ENCODE measurements at regions not wholly inside any gene's neighbourhood (a gene's known extent, or its start where the extent isn't known, plus 50 kb on each side); places are given as distances from the start of the nearest gene placed in this dataset.

DNA sequence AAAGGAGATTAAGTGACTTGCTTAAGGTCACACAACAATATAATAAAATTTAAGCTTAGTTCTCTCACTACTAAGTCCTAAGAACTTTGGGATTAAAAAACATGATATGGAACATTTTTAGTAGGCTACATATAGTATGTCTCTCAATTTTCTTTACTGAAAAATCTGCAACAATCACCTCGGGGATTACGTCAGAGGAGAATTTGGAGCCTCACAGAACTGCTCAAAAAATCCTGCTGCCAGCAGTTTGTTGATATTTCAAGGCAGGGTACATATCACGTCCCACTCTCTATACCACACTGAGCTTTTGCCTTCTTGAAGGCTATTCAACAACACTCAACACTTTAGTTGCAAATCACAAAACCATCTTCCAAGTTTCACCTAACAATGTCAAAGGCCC lies 561.6 kb upstream of the BTBD3 start:
- H3K9ac ChIP-seq (ENCODE audit: low read depth, low read length, poor library complexity, severe bottlenecking), result no peak overlapping the region
- H3K36me3 ChIP-seq (ENCODE audit: insufficient read depth, low read length), result no peaks in the 10 kb centered on the region
- H3K27me3 ChIP-seq (ENCODE audit: insufficient read depth, low read length, poor library complexity, severe bottlenecking), result no peaks in the 10 kb centered on the region
- no peak overlapping the region for H3K4me3 ChIP-seq (ENCODE audit: low read length, poor library complexity, severe bottlenecking)
- no peaks in the 10 kb centered on the region for H3K4me1 ChIP-seq (ENCODE audit: insufficient read depth, low read length, poor library complexity, severe bottlenecking)
- TF ChIP-seq EZH2phosphoT487 (IDR thresholded peaks at IDR 0.05; ENCODE audit: borderline replicate concordance), result no peak
- TF ChIP-seq, protein P1, sequence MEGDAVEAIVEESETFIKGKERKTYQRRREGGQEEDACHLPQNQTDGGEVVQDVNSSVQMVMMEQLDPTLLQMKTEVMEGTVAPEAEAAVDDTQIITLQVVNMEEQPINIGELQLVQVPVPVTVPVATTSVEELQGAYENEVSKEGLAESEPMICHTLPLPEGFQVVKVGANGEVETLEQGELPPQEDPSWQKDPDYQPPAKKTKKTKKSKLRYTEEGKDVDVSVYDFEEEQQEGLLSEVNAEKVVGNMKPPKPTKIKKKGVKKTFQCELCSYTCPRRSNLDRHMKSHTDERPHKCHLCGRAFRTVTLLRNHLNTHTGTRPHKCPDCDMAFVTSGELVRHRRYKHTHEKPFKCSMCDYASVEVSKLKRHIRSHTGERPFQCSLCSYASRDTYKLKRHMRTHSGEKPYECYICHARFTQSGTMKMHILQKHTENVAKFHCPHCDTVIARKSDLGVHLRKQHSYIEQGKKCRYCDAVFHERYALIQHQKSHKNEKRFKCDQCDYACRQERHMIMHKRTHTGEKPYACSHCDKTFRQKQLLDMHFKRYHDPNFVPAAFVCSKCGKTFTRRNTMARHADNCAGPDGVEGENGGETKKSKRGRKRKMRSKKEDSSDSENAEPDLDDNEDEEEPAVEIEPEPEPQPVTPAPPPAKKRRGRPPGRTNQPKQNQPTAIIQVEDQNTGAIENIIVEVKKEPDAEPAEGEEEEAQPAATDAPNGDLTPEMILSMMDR (conservative IDR thresholded peaks at IDR 0.05; ENCODE audit: low read length), result no peak
- no peaks in the 10 kb centered on the region for H3K79me2 ChIP-seq (ENCODE audit: insufficient read depth, low read length)
- H3K9me2 ChIP-seq (replicated peaks; ENCODE audit: low read depth, low read length), result no peaks in the 10 kb centered on the region
- H3F3A ChIP-seq (ENCODE audit: low read depth), result no peaks in the 10 kb centered on the region
- H2AFZ ChIP-seq (ENCODE audit: low read length), result no peak overlapping the region
- no peaks in the 10 kb centered on the region for H4K20me1 ChIP-seq (ENCODE audit: insufficient read depth, low read length, poor library complexity, severe bottlenecking)
- H3K9me3 ChIP-seq (ENCODE audit: insufficient read depth, low read depth, low read length), result 0 out of 2 replicates have a peak, but pooled peaks cover 4% of the 10 kb centered on the region
- H3K4me2 ChIP-seq (ENCODE audit: low read depth, low read length, poor library complexity, severe bottlenecking), result no peak overlapping the region

DNA sequence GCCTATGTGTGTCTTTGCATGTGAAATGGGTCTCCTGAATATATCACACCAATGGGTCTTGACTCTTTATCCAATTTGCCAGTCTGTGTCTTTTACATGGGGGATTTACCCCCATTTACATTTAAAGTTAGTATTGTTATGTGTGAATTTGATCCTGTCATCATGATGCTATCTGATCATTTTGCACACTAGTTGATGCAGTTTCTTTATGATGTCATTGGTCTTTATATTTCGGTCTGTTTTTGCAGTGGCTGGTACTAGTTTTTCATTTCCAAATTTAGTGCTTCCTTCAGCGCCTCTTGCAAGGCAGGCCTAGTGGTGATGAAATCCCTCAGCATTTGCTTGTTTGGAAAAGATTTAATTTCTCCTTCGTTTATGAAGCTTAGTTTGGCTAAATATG lies 555.2 kb upstream of the BTBD3 start:
- no peak overlapping the region for H3K9ac ChIP-seq (ENCODE audit: low read depth, low read length, poor library complexity, severe bottlenecking)
- no peaks in the 10 kb centered on the region for H3F3A ChIP-seq (ENCODE audit: low read depth)
- H2AFZ ChIP-seq (ENCODE audit: low read length), result no peak overlapping the region
- no peaks in the 10 kb centered on the region for H3K36me3 ChIP-seq (ENCODE audit: insufficient read depth, low read length)
- no peaks in the 10 kb centered on the region for H3K9me2 ChIP-seq (replicated peaks; ENCODE audit: low read depth, low read length)
- no peaks in the 10 kb centered on the region for H3K79me2 ChIP-seq (ENCODE audit: insufficient read depth, low read length)
- no peaks in the 10 kb centered on the region for H3K9me3 ChIP-seq (ENCODE audit: insufficient read depth, low read depth, low read length)
- H4K20me1 ChIP-seq (ENCODE audit: insufficient read depth, low read length, poor library complexity, severe bottlenecking), result no peaks in the 10 kb centered on the region
- H3K27me3 ChIP-seq (ENCODE audit: insufficient read depth, low read length, poor library complexity, severe bottlenecking), result no peaks in the 10 kb centered on the region
- H3K4me2 ChIP-seq (ENCODE audit: low read depth, low read length, poor library complexity, severe bottlenecking), result no peak overlapping the region
- H3K4me3 ChIP-seq (ENCODE audit: low read length, poor library complexity, severe bottlenecking), result no peak overlapping the region
- H3K4me1 ChIP-seq (ENCODE audit: insufficient read depth, low read length, poor library complexity, severe bottlenecking), result no peaks in the 10 kb centered on the region
- no peak for TF ChIP-seq EZH2phosphoT487 (IDR thresholded peaks at IDR 0.05; ENCODE audit: borderline replicate concordance)
- TF ChIP-seq, protein P1 (conservative IDR thresholded peaks at IDR 0.05; ENCODE audit: low read length), result no peak

DNA sequence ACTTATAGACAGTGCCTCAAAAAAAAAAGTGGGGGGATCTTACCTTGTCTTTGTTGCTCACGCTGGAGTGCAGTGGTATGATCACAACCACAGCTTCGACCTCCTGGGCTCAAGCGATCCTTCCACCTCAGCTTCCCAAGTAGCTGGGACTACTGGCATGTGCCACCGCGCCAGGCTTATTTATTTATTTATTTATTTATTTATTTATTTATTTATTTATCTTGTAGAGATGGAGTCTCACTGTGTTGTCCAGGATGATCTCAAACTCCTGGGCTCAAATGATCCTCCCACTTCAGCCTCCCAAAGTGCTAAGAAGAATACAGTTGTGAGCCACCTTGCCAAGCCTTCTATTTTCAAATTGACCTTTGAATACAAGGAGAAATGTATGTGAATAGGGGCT lies 553.0 kb upstream of the BTBD3 start:
- no peaks in the 10 kb centered on the region for H3K36me3 ChIP-seq (ENCODE audit: insufficient read depth, low read length)
- H3K4me1 ChIP-seq (ENCODE audit: insufficient read depth, low read length, poor library complexity, severe bottlenecking), result no peaks in the 10 kb centered on the region
- H3K4me2 ChIP-seq (ENCODE audit: low read depth, low read length, poor library complexity, severe bottlenecking), result no peak overlapping the region
- H3K9me2 ChIP-seq (replicated peaks; ENCODE audit: low read depth, low read length), result no peaks in the 10 kb centered on the region
- H3K79me2 ChIP-seq (ENCODE audit: insufficient read depth, low read length), result no peaks in the 10 kb centered on the region
- H3K9me3 ChIP-seq (ENCODE audit: insufficient read depth, low read depth, low read length), result no peaks in the 10 kb centered on the region; the same call in 1 of the 2 replicates
- H4K20me1 ChIP-seq (ENCODE audit: insufficient read depth, low read length, poor library complexity, severe bottlenecking), result no peaks in the 10 kb centered on the region
- H3K27me3 ChIP-seq (ENCODE audit: insufficient read depth, low read length, poor library complexity, severe bottlenecking), result no peaks in the 10 kb centered on the region
- H2AFZ ChIP-seq (ENCODE audit: low read length), result no peak overlapping the region
- TF ChIP-seq, protein P1 (conservative IDR thresholded peaks at IDR 0.05; ENCODE audit: low read length), result no peak
- TF ChIP-seq EZH2phosphoT487 (IDR thresholded peaks at IDR 0.05; ENCODE audit: borderline replicate concordance), result no peak
- no peaks in the 10 kb centered on the region for H3F3A ChIP-seq (ENCODE audit: low read depth)
- no peak overlapping the region for H3K4me3 ChIP-seq (ENCODE audit: low read length, poor library complexity, severe bottlenecking)
- no peak overlapping the region for H3K9ac ChIP-seq (ENCODE audit: low read depth, low read length, poor library complexity, severe bottlenecking)
